ENCODE measurements at regions not wholly inside any gene's neighbourhood (a gene's known extent, or its start where the extent isn't known, plus 50 kb on each side); places are given as distances from the start of the nearest gene placed in this dataset.

- intact Hi-C loops (cut with micrococcal nuclease; ENCODE audit: unreplicated experiment), result no loop called here
- BruUV-seq (replicated peaks), result no TSS peak
- Histone ChIP-seq H3K9me3 (no peaks in the 10 kb centered on the region), H3K4me3 (ENCODE audit: low read depth, low read length) (no peak overlapping the region), H3K27me3 (replicated peaks; ENCODE audit: control insufficient read depth, insufficient read depth, low read length) (no peaks in the 10 kb centered on the region), H3K36me3 (ENCODE audit: control insufficient read depth, insufficient read depth, low read length) (no peaks in the 10 kb centered on the region), H3K4me1 (peaks cover 16% of the 10 kb centered on the region)
- Mint-ChIP-seq H3K27ac (ENCODE audit: unreplicated experiment) (no peak overlapping the region), H3K27me3 (ENCODE audit: insufficient read depth, unreplicated experiment) (no peaks in the 10 kb centered on the region), H3K4me1 (ENCODE audit: low read depth, unreplicated experiment) (peaks cover 13% of the 10 kb centered on the region), H3K4me3 (ENCODE audit: unreplicated experiment) (no peak overlapping the region), H3K36me3 (ENCODE audit: insufficient read depth, unreplicated experiment) (no peaks in the 10 kb centered on the region), H3K9me3 (ENCODE audit: unreplicated experiment) (no peaks in the 10 kb centered on the region)
- no peak for TF ChIP-seq CTCF (IDR thresholded peaks at IDR 0.05; ENCODE audit: insufficient read depth in 1 of 2, low read depth in 1 of 2, low read length in 1 of 2, severe bottlenecking in 1 of 2, unreplicated experiment in 1 of 2)
- no peak for DNase-seq
- POLR2A ChIA-PET, result no interaction called here
- CTCF ChIA-PET, result no interaction called here
Observed at GRCh38 chr1:112841825-112842224, 114.2 kb downstream of the SLC16A1 start.

GRCh38 chr1:112840631-112841624 lies 115.1 kb downstream of the SLC16A1 start:
- no peak for TF ChIP-seq CTCF (IDR thresholded peaks at IDR 0.05; ENCODE audit: insufficient read depth in 1 of 2, low read depth in 1 of 2, low read length in 1 of 2, severe bottlenecking in 1 of 2, unreplicated experiment in 1 of 2)
- CTCF ChIA-PET, result no interaction called here
- no peaks in the 10 kb centered on the region for H3K36me3 Mint-ChIP-seq (ENCODE audit: insufficient read depth, unreplicated experiment)
- no peaks in the 10 kb centered on the region for H3K9me3 Mint-ChIP-seq (ENCODE audit: unreplicated experiment)
- Histone ChIP-seq H3K36me3 (ENCODE audit: control insufficient read depth, insufficient read depth, low read length) (no peaks in the 10 kb centered on the region), H3K9me3 (no peaks in the 10 kb centered on the region), H3K27me3 (replicated peaks; ENCODE audit: control insufficient read depth, insufficient read depth, low read length) (no peaks in the 10 kb centered on the region), H3K4me3 (ENCODE audit: low read depth, low read length) (no peak overlapping the region), H3K4me1 (peaks cover 16% of the 10 kb centered on the region)
- POLR2A ChIA-PET, result no interaction called here
- no peak for DNase-seq
- intact Hi-C loops (cut with micrococcal nuclease; ENCODE audit: unreplicated experiment), result no loop called here
- H3K27ac Mint-ChIP-seq (ENCODE audit: unreplicated experiment), result no peak overlapping the region
- no peaks in the 10 kb centered on the region for H3K27me3 Mint-ChIP-seq (ENCODE audit: insufficient read depth, unreplicated experiment)
- peaks cover 13% of the 10 kb centered on the region for H3K4me1 Mint-ChIP-seq (ENCODE audit: low read depth, unreplicated experiment)
- BruUV-seq (replicated peaks), result no TSS peak
- H3K4me3 Mint-ChIP-seq (ENCODE audit: unreplicated experiment), result no peak overlapping the region

- no TSS peak for BruUV-seq (replicated peaks)
- Histone ChIP-seq H3K9me3 (no peaks in the 10 kb centered on the region), H3K36me3 (ENCODE audit: control insufficient read depth, insufficient read depth, low read length) (no peaks in the 10 kb centered on the region), H3K27me3 (replicated peaks; ENCODE audit: control insufficient read depth, insufficient read depth, low read length) (no peaks in the 10 kb centered on the region), H3K4me1 (peaks cover 22% of the 10 kb centered on the region), H3K4me3 (ENCODE audit: low read depth, low read length) (no peak overlapping the region)
- Mint-ChIP-seq H3K9me3 (ENCODE audit: unreplicated experiment) (no peaks in the 10 kb centered on the region), H3K27me3 (ENCODE audit: insufficient read depth, unreplicated experiment) (no peaks in the 10 kb centered on the region), H3K36me3 (ENCODE audit: insufficient read depth, unreplicated experiment) (no peaks in the 10 kb centered on the region), H3K4me3 (ENCODE audit: unreplicated experiment) (no peak overlapping the region), H3K27ac (ENCODE audit: unreplicated experiment) (no peak overlapping the region), H3K4me1 (ENCODE audit: low read depth, unreplicated experiment) (peaks cover 19% of the 10 kb centered on the region)
- intact Hi-C loops (cut with micrococcal nuclease; ENCODE audit: unreplicated experiment), result no loop called here
- POLR2A ChIA-PET, result no interaction called here
- no peak for DNase-seq
- CTCF ChIA-PET, result no interaction called here
- TF ChIP-seq CTCF (IDR thresholded peaks at IDR 0.05; ENCODE audit: insufficient read depth in 1 of 2, low read depth in 1 of 2, low read length in 1 of 2, severe bottlenecking in 1 of 2, unreplicated experiment in 1 of 2), result no peak
Observed at GRCh38 chr1:112836642-112837041, 119.4 kb downstream of the SLC16A1 start.

Data from Caco-2 (cell line).